HL-60 (cell line): ENCODE measurements at regions not wholly inside any gene's neighbourhood (a gene's known extent, or its start where the extent isn't known, plus 50 kb on each side); places are given as distances from the start of the nearest gene placed in this dataset.

Experiments
- DNase-seq, 2 experiments: peaks; one replicate each; pipeline ENCODE4 v3.0.0-alpha.2; 2010 to 2020; ENCODE audit warnings: low read depth in 1 of 2, low spot score in 1 of 2
- H3K27ac ChIP-seq: fragments of 250-450 bp; sonication (Bioruptor Pico); replicated peaks from 2 replicates; pipeline ENCODE4 v1.5.1; 2020; ENCODE audit warnings: mild to moderate bottlenecking, moderate library complexity
- H3K27me3 ChIP-seq: fragments of 250-450 bp; sonication (Bioruptor Pico); 2 replicates; pipeline ENCODE4 v1.5.1; 2021; ENCODE audit warnings: mild to moderate bottlenecking, moderate library complexity; ENCODE audit not compliant: insufficient read depth, poor library complexity, severe bottlenecking
- H3K4me3 ChIP-seq: replicated peaks from 2 replicates; pipeline ENCODE4 v1.5.1; 2011; ENCODE audit warnings: mild to moderate bottlenecking, control low read depth, low read length; ENCODE audit not compliant: insufficient read depth
- GABPA ChIP-seq: IDR thresholded peaks from 2 replicates; pipeline ENCODE4 v1.6.1; 2012; ENCODE audit warnings: low read depth
- POLR2AphosphoS5 ChIP-seq: IDR thresholded peaks from 2 replicates; pipeline ENCODE4 v1.6.1; 2012; ENCODE audit warnings: low read depth
- SPI1 ChIP-seq: IDR thresholded peaks from 2 replicates; pipeline ENCODE4 v1.6.1; 2012; ENCODE audit warnings: low read depth, mild to moderate bottlenecking, borderline replicate concordance
- TF ChIP-seq, protein P1 (sequence below): IDR thresholded peaks from 2 replicates; pipeline ENCODE4 v1.6.1; 2012; ENCODE audit warnings: low read depth; ENCODE audit not compliant: insufficient replicate concordance
- TF ChIP-seq, protein P2 (sequence below): IDR thresholded peaks from one replicate; pipeline ENCODE4 v1.5.1; 2011; ENCODE audit warnings: low read length, control low read depth, inconsistent platforms; ENCODE audit not compliant: insufficient read depth

DNA sequence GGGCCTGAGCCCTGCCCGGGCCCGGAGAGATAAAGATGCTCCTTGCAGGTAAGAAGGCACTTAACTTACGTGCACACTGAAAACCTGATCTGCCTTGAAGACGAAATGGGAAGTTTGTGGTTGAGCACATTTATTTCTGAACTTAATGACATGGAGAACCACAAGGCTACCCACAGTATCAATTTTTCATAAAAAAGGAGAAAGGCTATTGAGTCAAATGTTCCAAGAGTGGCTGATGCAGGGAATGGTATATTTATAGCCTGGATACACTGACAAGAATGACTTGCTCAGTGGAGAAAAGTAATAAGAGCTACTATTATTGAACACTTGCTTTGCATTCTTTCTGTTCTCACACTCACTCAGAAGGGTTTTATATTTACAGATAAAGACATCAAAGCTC is 419.3 kb downstream of the ACTL7B start:
- peak in 1 of 2 experiments; percentile 19 for DNase-seq
- Histone ChIP-seq H3K27ac (no peak overlapping the region), H3K4me3 (no peak overlapping the region), H3K27me3 (no peaks in the 10 kb centered on the region)
- TF ChIP-seq, protein P1, sequence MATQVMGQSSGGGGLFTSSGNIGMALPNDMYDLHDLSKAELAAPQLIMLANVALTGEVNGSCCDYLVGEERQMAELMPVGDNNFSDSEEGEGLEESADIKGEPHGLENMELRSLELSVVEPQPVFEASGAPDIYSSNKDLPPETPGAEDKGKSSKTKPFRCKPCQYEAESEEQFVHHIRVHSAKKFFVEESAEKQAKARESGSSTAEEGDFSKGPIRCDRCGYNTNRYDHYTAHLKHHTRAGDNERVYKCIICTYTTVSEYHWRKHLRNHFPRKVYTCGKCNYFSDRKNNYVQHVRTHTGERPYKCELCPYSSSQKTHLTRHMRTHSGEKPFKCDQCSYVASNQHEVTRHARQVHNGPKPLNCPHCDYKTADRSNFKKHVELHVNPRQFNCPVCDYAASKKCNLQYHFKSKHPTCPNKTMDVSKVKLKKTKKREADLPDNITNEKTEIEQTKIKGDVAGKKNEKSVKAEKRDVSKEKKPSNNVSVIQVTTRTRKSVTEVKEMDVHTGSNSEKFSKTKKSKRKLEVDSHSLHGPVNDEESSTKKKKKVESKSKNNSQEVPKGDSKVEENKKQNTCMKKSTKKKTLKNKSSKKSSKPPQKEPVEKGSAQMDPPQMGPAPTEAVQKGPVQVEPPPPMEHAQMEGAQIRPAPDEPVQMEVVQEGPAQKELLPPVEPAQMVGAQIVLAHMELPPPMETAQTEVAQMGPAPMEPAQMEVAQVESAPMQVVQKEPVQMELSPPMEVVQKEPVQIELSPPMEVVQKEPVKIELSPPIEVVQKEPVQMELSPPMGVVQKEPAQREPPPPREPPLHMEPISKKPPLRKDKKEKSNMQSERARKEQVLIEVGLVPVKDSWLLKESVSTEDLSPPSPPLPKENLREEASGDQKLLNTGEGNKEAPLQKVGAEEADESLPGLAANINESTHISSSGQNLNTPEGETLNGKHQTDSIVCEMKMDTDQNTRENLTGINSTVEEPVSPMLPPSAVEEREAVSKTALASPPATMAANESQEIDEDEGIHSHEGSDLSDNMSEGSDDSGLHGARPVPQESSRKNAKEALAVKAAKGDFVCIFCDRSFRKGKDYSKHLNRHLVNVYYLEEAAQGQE: no peak
- TF ChIP-seq, protein P2, sequence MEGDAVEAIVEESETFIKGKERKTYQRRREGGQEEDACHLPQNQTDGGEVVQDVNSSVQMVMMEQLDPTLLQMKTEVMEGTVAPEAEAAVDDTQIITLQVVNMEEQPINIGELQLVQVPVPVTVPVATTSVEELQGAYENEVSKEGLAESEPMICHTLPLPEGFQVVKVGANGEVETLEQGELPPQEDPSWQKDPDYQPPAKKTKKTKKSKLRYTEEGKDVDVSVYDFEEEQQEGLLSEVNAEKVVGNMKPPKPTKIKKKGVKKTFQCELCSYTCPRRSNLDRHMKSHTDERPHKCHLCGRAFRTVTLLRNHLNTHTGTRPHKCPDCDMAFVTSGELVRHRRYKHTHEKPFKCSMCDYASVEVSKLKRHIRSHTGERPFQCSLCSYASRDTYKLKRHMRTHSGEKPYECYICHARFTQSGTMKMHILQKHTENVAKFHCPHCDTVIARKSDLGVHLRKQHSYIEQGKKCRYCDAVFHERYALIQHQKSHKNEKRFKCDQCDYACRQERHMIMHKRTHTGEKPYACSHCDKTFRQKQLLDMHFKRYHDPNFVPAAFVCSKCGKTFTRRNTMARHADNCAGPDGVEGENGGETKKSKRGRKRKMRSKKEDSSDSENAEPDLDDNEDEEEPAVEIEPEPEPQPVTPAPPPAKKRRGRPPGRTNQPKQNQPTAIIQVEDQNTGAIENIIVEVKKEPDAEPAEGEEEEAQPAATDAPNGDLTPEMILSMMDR: no peak
- TF ChIP-seq POLR2AphosphoS5 (no peak), GABPA (no peak), SPI1 (no peak)

DNA sequence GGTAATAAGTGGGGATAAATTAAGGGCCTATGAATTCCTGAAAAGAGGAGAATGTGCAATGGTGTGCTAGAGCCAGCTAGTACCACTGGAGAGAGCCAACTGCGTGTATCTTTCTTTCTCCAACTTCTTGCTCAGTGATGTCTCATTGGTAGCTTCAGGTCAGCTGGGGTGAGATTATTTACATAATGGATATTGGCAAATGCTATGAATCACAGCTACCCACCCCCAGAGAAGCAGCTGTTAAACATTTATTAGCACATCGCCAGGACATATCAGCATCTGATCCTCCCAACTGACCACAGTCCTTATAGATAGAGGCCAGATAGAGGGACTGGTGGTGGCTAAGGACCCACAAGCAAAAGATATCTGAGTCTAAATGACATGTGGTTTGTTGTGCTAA is 421.3 kb downstream of the ACTL7B start:
- no peak overlapping the region for H3K4me3 ChIP-seq
- no peak for DNase-seq
- TF ChIP-seq, protein P2: no peak
- TF ChIP-seq POLR2AphosphoS5 (no peak), GABPA (no peak), SPI1 (no peak)
- TF ChIP-seq, protein P1: no peak
- no peak overlapping the region for H3K27ac ChIP-seq
- no peaks in the 10 kb centered on the region for H3K27me3 ChIP-seq

DNA sequence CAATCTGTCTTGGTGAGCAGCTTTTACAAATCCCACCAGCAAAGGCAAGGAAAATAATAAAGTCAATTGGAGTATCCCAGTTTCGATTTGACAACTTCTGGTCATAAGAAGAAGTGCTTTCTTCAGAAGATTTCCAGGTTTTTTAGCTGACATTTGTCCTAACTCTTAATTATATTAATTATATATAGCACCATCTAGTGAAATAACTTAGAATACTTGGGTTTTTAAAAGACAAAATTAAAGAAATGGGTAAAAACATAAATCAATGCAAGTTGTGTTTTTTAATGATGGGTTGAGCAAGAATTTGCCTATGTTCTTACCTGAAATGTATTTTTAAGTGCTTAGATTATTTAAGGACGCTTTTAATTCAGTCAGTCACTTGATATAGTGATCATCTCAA is 421.8 kb downstream of the ACTL7B start:
- Histone ChIP-seq H3K27ac (no peak overlapping the region), H3K4me3 (no peak overlapping the region), H3K27me3 (no peaks in the 10 kb centered on the region)
- no peak for DNase-seq
- TF ChIP-seq GABPA (no peak), POLR2AphosphoS5 (no peak), SPI1 (no peak)
- TF ChIP-seq, protein P1: no peak
- TF ChIP-seq, protein P2: no peak
